ENCODE measurements at regions not wholly inside any gene's neighbourhood (a gene's known extent, or its start where the extent isn't known, plus 50 kb on each side); places are given as distances from the start of the nearest gene placed in this dataset.
"Not testable (repeated sequence)": the region's sequence is repeated elsewhere in the genome, so short reads cannot be mapped to it uniquely, and the experiment has no call there.

DNA sequence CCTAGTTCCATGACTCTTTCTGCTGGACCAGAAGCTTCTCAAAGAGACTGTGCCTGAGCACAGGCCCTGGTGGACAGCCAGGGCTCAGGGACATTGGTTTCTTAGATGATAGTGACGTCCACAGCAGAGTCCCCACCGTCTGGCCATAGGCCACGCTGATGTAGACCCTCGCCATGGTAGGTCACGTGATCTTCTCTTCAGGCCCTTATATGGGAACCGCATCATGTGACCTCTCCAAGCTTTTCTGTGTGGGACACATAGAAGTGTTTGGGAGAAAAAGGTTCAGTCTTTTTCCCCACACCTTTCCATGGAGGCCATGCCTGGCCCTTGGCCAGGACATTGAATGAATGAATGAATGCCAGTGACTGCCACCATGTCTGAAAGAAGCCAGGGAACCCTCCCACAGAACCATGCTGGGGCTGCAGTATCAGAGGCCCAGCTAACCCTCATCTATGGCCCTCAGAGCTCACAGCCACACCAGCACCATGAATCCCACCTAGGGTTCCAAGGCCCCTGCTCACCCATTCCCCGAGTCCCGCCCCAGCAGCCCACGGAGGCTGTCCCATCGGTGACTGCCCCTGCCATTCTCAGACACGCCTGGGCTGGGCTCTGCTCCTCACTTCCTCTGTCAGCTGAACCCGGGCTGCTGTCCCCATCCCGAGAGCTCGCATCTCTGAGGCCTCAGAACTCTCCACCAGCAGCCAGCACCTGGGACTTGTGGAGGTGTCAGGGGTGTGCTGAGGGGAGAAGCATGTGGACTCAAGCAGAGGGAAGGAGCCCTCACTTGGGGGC is 292.1 kb downstream of the ADGRD1 start:
- Mint-ChIP-seq H3K4me1 (ENCODE audit: low read depth) (peaks cover 4% of the 10 kb centered on the region), H3K27ac (no peak overlapping the region), H3K27me3 (peaks cover 15% of the 10 kb centered on the region), H3K9me3 (ENCODE audit: low read depth) (no peaks in the 10 kb centered on the region), H3K36me3 (ENCODE audit: insufficient read depth) (no peaks in the 10 kb centered on the region), H3K4me3 (ENCODE audit: low read depth) (no peak overlapping the region)
- TF ChIP-seq, protein P1, sequence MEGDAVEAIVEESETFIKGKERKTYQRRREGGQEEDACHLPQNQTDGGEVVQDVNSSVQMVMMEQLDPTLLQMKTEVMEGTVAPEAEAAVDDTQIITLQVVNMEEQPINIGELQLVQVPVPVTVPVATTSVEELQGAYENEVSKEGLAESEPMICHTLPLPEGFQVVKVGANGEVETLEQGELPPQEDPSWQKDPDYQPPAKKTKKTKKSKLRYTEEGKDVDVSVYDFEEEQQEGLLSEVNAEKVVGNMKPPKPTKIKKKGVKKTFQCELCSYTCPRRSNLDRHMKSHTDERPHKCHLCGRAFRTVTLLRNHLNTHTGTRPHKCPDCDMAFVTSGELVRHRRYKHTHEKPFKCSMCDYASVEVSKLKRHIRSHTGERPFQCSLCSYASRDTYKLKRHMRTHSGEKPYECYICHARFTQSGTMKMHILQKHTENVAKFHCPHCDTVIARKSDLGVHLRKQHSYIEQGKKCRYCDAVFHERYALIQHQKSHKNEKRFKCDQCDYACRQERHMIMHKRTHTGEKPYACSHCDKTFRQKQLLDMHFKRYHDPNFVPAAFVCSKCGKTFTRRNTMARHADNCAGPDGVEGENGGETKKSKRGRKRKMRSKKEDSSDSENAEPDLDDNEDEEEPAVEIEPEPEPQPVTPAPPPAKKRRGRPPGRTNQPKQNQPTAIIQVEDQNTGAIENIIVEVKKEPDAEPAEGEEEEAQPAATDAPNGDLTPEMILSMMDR (IDR thresholded peaks at IDR 0.05; ENCODE audit: unreplicated experiment) = no peak
- no peak for DNase-seq (ENCODE audit: low spot score, unreplicated experiment)

DNA sequence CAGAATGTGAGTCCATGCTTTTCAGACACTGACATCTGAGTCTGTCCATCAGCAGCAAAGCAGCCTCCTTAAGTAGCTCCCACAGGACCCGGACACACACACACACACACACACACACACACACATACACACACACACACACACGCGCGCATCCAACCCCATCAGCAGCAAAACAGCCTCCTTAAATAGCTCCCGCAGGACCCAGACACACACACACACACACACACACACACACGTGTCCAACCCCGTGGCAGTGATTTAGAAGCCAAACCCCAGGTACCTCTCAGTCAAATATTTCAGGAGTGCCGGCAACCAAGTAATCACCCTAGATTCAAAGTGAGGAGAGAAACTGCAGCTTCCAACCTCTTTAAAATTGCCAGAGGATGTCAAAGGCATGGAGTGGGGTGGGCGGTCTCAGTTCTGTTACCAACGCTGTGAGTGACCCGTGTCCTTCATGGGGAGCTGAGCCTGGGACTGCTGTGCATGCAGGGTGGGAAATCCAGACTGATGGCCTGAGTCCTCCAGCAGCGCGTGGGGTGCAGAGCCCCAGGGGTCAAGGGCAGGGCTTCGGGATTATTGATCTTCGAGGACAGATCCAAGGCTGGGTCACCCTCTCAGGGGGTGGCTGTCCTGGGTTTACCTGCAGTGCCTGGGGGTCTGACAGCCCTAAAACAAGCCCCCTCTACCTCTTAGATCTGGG is 293.5 kb downstream of the ADGRD1 start:
- not testable (repeated sequence) for H3K4me3 Mint-ChIP-seq (ENCODE audit: low read depth); H3K27ac Mint-ChIP-seq

DNA sequence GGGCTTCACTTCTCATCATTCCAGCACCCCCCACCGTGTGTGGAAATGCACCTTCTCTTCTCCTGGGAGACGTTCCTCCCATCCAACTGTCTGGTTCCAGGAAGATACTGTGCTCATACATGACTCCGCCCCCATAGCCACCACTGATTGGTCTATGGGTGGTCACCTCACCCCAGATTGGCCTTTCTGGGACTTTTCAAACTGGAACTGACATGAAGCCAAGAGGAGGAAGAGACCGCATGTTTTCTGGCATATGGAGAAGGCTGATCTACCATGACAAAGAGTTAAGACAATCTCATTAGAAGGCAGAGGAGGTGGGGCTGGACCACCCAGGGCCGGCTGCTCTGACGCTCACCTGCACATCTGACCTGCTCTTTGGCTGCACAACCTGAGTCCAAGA is 294.2 kb downstream of the ADGRD1 start:
- not testable (repeated sequence) for H3K9me3 Mint-ChIP-seq (ENCODE audit: low read depth); H3K27ac Mint-ChIP-seq; H3K4me1 Mint-ChIP-seq (ENCODE audit: low read depth); H3K36me3 Mint-ChIP-seq (ENCODE audit: insufficient read depth); DNase-seq (ENCODE audit: low spot score, unreplicated experiment); H3K4me3 Mint-ChIP-seq (ENCODE audit: low read depth)
- peaks cover 15% of the 10 kb centered on the region for H3K27me3 Mint-ChIP-seq

More for the DNA sequence above, 293.5 kb downstream of the ADGRD1 start:
- peaks cover 15% of the 10 kb centered on the region for H3K27me3 Mint-ChIP-seq
- not testable (repeated sequence) for H3K4me1 Mint-ChIP-seq (ENCODE audit: low read depth); H3K9me3 Mint-ChIP-seq (ENCODE audit: low read depth); H3K36me3 Mint-ChIP-seq (ENCODE audit: insufficient read depth); DNase-seq (ENCODE audit: low spot score, unreplicated experiment)

DNA sequence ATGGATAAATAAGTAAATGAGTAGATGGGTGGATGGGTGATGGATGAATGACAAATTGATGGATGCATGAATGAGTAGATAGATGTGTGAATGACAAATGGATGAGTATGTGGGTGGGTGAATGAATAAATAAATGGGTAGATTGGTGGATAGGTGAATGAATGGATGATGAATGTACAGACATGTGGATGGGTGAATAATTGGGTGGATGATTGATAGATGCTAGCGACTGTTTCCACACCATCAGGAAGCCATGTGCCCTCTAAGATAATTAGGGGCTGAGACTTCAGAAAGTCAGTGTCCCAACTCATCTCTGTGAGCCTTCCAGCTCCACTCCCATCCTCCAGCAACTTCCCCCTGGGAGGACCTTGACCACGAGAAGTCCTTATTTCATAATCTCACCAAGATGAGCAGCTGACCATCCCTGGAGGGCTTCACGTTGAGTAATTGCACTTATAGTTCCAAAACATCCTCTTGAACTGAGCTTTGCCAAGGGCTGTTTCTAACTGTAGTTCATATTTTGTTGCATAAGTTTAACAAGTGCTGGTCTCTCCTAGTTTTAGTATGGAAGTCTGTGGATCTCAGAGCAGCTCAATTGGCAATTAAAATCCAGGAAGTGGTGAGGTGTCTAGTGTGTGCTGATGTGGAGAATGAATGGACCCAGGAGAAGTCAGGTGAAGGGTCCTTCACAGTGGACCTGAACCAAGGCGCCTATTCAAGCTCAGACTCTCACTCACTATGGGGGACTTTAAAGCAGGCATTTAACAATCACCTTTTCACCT is 295.7 kb downstream of the ADGRD1 start:
- DNase-seq (ENCODE audit: low spot score, unreplicated experiment) = no peak
- no peak overlapping the region for H3K4me3 Mint-ChIP-seq (ENCODE audit: low read depth)
- H3K9me3 Mint-ChIP-seq (ENCODE audit: low read depth) = no peaks in the 10 kb centered on the region
- H3K27me3 Mint-ChIP-seq = peaks cover 15% of the 10 kb centered on the region
- no peaks in the 10 kb centered on the region for H3K36me3 Mint-ChIP-seq (ENCODE audit: insufficient read depth)
- no peak overlapping the region for H3K27ac Mint-ChIP-seq
- TF ChIP-seq, protein P1 (IDR thresholded peaks at IDR 0.05; ENCODE audit: unreplicated experiment) = no peak
- peaks cover 4% of the 10 kb centered on the region for H3K4me1 Mint-ChIP-seq (ENCODE audit: low read depth)

DNA sequence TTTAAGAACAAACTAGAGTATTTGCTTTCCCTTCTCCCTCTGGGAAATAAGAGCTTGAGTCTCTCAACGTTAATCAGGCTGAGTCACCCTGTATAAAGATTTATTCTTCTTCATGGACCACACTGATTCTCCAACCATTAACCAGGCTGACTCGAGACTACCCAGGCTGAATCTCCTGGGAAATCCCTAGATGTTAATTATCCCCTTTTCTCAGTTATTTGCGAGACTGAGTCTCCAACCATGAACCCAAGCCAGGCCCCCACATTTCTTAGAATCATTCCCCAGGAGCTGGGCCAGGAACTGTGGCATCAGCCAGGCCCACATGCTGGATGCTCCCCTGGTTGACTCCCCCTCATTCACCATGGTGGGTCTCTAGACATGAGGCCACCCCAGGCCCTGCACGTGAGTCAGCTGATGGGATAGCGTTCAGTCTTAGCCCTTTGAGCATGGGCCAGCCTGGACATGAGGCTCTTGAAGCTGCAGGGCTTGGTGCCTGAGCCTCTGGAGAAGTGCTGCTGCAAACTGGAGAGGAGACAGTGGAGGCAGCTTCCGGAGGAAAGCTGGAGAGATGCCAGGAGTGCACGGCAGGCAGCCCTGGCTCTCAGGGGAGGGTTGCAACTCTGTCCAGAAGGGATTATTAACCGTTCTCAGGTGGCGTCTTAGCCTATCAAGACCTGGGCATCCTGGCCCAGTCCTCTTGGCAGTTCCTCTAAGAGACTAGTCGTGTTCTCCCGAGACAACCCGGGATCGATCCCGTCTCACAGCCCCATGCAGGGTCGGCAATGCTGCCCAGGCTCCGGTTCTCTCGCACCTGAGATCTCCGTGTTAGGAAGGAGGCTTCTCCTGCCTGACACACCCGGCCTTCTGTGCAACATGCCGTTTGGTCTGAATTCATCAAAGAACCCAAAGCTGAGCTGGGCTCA is 296.6 kb downstream of the ADGRD1 start:
- Mint-ChIP-seq H3K4me3 (ENCODE audit: low read depth) (no peak overlapping the region), H3K4me1 (ENCODE audit: low read depth) (peaks cover 4% of the 10 kb centered on the region), H3K27ac (no peak overlapping the region), H3K9me3 (ENCODE audit: low read depth) (no peaks in the 10 kb centered on the region), H3K27me3 (peaks cover 15% of the 10 kb centered on the region), H3K36me3 (ENCODE audit: insufficient read depth) (no peaks in the 10 kb centered on the region)
- no peak for DNase-seq (ENCODE audit: low spot score, unreplicated experiment)
- TF ChIP-seq, protein P1 (IDR thresholded peaks at IDR 0.05; ENCODE audit: unreplicated experiment) = no peak
